ENCODE measurements at regions not wholly inside any gene's neighbourhood (a gene's known extent, or its start where the extent isn't known, plus 50 kb on each side); places are given as distances from the start of the nearest gene placed in this dataset.

DNA sequence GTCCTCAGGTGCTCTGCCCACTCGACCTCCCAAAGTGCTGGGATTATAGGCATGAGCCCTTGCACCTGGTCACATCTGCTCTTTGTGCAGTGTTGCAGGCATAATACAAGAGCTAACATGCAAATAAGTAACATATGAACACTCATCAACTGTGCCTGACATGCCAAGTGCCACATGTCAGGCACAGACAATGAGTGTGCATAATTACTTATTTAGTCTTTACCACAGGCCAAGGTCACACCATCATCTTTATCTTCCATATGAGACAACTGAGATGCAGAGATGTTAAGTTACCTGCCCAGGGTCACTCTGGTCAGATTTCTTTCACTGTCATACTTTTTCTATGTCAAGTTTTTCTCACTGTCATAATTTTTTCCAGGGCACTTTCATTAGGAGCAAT lies 126.1 kb downstream of the PPIAL4G start:
- DNase-seq (ENCODE audit: low spot score) (no peak), ATAC-seq (no peak)
- TF ChIP-seq, protein P1, sequence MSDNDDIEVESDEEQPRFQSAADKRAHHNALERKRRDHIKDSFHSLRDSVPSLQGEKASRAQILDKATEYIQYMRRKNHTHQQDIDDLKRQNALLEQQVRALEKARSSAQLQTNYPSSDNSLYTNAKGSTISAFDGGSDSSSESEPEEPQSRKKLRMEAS (CRISPR knock-in tag; IDR thresholded peaks at IDR 0.05), result no peak
- TF ChIP-seq OVOL2 (CRISPR knock-in tag; IDR thresholded peaks at IDR 0.05; ENCODE audit: borderline replicate concordance) (no peak), ZNF232 (CRISPR knock-in tag; IDR thresholded peaks at IDR 0.05) (no peak), NFYB (CRISPR knock-in tag; conservative IDR thresholded peaks at IDR 0.05; ENCODE audit: low read depth) (no peak), HMGA2 (CRISPR knock-in tag; IDR thresholded peaks at IDR 0.05) (no peak), ZNF416 (CRISPR knock-in tag; IDR thresholded peaks at IDR 0.05) (no peak), RELA (CRISPR knock-in tag; IDR thresholded peaks at IDR 0.05; ENCODE audit: borderline replicate concordance) (no peak)
- TF ChIP-seq, protein P2, sequence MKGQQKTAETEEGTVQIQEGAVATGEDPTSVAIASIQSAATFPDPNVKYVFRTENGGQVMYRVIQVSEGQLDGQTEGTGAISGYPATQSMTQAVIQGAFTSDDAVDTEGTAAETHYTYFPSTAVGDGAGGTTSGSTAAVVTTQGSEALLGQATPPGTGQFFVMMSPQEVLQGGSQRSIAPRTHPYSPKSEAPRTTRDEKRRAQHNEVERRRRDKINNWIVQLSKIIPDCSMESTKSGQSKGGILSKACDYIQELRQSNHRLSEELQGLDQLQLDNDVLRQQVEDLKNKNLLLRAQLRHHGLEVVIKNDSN (CRISPR knock-in tag; IDR thresholded peaks at IDR 0.05), result no peak
- TF ChIP-seq, protein P3, sequence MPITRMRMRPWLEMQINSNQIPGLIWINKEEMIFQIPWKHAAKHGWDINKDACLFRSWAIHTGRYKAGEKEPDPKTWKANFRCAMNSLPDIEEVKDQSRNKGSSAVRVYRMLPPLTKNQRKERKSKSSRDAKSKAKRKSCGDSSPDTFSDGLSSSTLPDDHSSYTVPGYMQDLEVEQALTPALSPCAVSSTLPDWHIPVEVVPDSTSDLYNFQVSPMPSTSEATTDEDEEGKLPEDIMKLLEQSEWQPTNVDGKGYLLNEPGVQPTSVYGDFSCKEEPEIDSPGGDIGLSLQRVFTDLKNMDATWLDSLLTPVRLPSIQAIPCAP (CRISPR knock-in tag; IDR thresholded peaks at IDR 0.05), result no peak
- TF ChIP-seq, protein P4, sequence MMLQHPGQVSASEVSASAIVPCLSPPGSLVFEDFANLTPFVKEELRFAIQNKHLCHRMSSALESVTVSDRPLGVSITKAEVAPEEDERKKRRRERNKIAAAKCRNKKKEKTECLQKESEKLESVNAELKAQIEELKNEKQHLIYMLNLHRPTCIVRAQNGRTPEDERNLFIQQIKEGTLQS (CRISPR knock-in tag; conservative IDR thresholded peaks at IDR 0.05), result no peak
- TF ChIP-seq, protein P5, sequence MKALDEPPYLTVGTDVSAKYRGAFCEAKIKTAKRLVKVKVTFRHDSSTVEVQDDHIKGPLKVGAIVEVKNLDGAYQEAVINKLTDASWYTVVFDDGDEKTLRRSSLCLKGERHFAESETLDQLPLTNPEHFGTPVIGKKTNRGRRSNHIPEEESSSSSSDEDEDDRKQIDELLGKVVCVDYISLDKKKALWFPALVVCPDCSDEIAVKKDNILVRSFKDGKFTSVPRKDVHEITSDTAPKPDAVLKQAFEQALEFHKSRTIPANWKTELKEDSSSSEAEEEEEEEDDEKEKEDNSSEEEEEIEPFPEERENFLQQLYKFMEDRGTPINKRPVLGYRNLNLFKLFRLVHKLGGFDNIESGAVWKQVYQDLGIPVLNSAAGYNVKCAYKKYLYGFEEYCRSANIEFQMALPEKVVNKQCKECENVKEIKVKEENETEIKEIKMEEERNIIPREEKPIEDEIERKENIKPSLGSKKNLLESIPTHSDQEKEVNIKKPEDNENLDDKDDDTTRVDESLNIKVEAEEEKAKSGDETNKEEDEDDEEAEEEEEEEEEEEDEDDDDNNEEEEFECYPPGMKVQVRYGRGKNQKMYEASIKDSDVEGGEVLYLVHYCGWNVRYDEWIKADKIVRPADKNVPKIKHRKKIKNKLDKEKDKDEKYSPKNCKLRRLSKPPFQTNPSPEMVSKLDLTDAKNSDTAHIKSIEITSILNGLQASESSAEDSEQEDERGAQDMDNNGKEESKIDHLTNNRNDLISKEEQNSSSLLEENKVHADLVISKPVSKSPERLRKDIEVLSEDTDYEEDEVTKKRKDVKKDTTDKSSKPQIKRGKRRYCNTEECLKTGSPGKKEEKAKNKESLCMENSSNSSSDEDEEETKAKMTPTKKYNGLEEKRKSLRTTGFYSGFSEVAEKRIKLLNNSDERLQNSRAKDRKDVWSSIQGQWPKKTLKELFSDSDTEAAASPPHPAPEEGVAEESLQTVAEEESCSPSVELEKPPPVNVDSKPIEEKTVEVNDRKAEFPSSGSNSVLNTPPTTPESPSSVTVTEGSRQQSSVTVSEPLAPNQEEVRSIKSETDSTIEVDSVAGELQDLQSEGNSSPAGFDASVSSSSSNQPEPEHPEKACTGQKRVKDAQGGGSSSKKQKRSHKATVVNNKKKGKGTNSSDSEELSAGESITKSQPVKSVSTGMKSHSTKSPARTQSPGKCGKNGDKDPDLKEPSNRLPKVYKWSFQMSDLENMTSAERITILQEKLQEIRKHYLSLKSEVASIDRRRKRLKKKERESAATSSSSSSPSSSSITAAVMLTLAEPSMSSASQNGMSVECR (CRISPR knock-in tag; IDR thresholded peaks at IDR 0.05; ENCODE audit: borderline replicate concordance), result no peak
- TF ChIP-seq, protein P6, sequence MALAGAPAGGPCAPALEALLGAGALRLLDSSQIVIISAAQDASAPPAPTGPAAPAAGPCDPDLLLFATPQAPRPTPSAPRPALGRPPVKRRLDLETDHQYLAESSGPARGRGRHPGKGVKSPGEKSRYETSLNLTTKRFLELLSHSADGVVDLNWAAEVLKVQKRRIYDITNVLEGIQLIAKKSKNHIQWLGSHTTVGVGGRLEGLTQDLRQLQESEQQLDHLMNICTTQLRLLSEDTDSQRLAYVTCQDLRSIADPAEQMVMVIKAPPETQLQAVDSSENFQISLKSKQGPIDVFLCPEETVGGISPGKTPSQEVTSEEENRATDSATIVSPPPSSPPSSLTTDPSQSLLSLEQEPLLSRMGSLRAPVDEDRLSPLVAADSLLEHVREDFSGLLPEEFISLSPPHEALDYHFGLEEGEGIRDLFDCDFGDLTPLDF (CRISPR knock-in tag; IDR thresholded peaks at IDR 0.05), result no peak
- TF ChIP-seq, protein P7, sequence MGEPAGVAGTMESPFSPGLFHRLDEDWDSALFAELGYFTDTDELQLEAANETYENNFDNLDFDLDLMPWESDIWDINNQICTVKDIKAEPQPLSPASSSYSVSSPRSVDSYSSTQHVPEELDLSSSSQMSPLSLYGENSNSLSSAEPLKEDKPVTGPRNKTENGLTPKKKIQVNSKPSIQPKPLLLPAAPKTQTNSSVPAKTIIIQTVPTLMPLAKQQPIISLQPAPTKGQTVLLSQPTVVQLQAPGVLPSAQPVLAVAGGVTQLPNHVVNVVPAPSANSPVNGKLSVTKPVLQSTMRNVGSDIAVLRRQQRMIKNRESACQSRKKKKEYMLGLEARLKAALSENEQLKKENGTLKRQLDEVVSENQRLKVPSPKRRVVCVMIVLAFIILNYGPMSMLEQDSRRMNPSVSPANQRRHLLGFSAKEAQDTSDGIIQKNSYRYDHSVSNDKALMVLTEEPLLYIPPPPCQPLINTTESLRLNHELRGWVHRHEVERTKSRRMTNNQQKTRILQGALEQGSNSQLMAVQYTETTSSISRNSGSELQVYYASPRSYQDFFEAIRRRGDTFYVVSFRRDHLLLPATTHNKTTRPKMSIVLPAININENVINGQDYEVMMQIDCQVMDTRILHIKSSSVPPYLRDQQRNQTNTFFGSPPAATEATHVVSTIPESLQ (CRISPR knock-in tag; IDR thresholded peaks at IDR 0.05), result no peak
- Mint-ChIP-seq H3K36me3 (no peaks in the 10 kb centered on the region), H3K9me3 (no peaks in the 10 kb centered on the region), H3K4me1 (peaks cover 18% of the 10 kb centered on the region), H3K27ac (no peak overlapping the region), H3K27me3 (ENCODE audit: low read depth) (peaks cover 67% of the 10 kb centered on the region), H3K4me3 (no peak overlapping the region)
- CTCF ChIA-PET, result no interaction called here
- POLR2A ChIA-PET, result interaction anchor here (1.1 kb wide), 1 partner anchor 21 kb away, joined by 3 read pairs; no protein-coding TSS in a partner anchor

DNA sequence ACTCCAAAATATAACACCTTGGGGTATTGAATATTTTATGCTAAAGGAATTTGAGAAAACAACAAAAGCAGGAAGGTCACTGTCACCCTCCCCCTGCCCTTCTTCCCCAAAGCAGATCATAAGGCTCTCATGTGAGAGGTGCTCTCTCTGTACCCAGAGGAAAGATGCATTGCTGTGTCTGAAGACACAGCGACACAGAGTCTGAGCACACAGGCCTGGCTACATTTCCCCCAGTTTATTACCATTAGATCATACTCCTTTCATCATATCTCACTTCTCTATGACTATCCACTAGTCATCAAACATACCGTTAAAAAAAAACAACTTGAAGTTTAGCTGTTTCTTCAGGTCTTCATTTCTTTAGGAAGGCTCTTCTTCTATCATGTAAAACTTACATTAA lies 127.1 kb downstream of the PPIAL4G start:
- CTCF ChIA-PET, result no interaction called here
- H3K4me3 Mint-ChIP-seq, result no peak overlapping the region
- TF ChIP-seq, protein P3 (CRISPR knock-in tag; IDR thresholded peaks at IDR 0.05), result no peak
- TF ChIP-seq RORB (CRISPR knock-in tag; IDR thresholded peaks at IDR 0.05) (no peak), ELF4 (CRISPR knock-in tag; IDR thresholded peaks at IDR 0.05; ENCODE audit: low read depth) (no peak), ESRRA (CRISPR knock-in tag; IDR thresholded peaks at IDR 0.05; ENCODE audit: borderline replicate concordance) (no peak), TEAD1 (CRISPR knock-in tag; IDR thresholded peaks at IDR 0.05) (no peak), EMX1 (CRISPR knock-in tag; IDR thresholded peaks at IDR 0.05) (no peak), ZNF138 (CRISPR knock-in tag; conservative IDR thresholded peaks at IDR 0.05) (no peak)
- TF ChIP-seq, protein P1 (CRISPR knock-in tag; IDR thresholded peaks at IDR 0.05), result no peak
- TF ChIP-seq, protein P8, sequence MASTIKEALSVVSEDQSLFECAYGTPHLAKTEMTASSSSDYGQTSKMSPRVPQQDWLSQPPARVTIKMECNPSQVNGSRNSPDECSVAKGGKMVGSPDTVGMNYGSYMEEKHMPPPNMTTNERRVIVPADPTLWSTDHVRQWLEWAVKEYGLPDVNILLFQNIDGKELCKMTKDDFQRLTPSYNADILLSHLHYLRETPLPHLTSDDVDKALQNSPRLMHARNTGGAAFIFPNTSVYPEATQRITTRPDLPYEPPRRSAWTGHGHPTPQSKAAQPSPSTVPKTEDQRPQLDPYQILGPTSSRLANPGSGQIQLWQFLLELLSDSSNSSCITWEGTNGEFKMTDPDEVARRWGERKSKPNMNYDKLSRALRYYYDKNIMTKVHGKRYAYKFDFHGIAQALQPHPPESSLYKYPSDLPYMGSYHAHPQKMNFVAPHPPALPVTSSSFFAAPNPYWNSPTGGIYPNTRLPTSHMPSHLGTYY (CRISPR knock-in tag; IDR thresholded peaks at IDR 0.05), result no peak

More for the DNA sequence above, 127.1 kb downstream of the PPIAL4G start:
- Mint-ChIP-seq H3K27me3 (ENCODE audit: low read depth) (peaks cover 73% of the 10 kb centered on the region), H3K4me1 (peaks cover 12% of the 10 kb centered on the region), H3K9me3 (no peaks in the 10 kb centered on the region), H3K36me3 (no peaks in the 10 kb centered on the region), H3K27ac (no peak overlapping the region)
- ATAC-seq, result no peak
- POLR2A ChIA-PET, result interaction anchor here (1.1 kb wide), 1 partner anchor 23 kb away, joined by 3 read pairs; no protein-coding TSS in a partner anchor
- no peak for DNase-seq (ENCODE audit: low spot score)
